IMR-90 (cell line): ENCODE measurements at regions not wholly inside any gene's neighbourhood (a gene's known extent, or its start where the extent isn't known, plus 50 kb on each side); places are given as distances from the start of the nearest gene placed in this dataset.

ENCODE experiments used
- BHLHE40 ChIP-seq: fragments of 150-350 bp; IDR thresholded peaks from 2 replicates; pipeline ENCODE4 v1.6.1; 2016; ENCODE audit warnings: mild to moderate bottlenecking, low read depth, low read length
- CEBPB ChIP-seq: IDR thresholded peaks from 2 replicates; pipeline ENCODE4 v1.6.1; 2012; ENCODE audit warnings: low read depth, low read length, improper control_type of control experiment
- CHD1 ChIP-seq: IDR thresholded peaks from 2 replicates; pipeline ENCODE4 v1.6.1; 2012; ENCODE audit warnings: low read depth, low read length, improper control_type of control experiment
- FOS ChIP-seq: fragments of 150-350 bp; IDR thresholded peaks from 2 replicates; pipeline ENCODE4 v1.6.1; 2016; ENCODE audit warnings: low read depth, low read length
- MXI1 ChIP-seq: IDR thresholded peaks from 2 replicates; pipeline ENCODE4 v1.6.1; 2012; ENCODE audit warnings: low read depth, mild to moderate bottlenecking, low read length, moderate library complexity, borderline replicate concordance
- NFE2L2 ChIP-seq: fragments of 150-350 bp; IDR thresholded peaks from 2 replicates; pipeline ENCODE4 v1.6.1; 2016; ENCODE audit warnings: low read depth, mild to moderate bottlenecking, low read length
- POLR2A ChIP-seq: IDR thresholded peaks from 2 replicates; pipeline ENCODE4 v1.6.1; 2012; ENCODE audit warnings: mild to moderate bottlenecking, low read depth, low read length
- RAD21 ChIP-seq: IDR thresholded peaks from 2 replicates; pipeline ENCODE4 v1.6.1; 2012; ENCODE audit warnings: low read length, improper control_type of control experiment
- RCOR1 ChIP-seq: IDR thresholded peaks from 2 replicates; pipeline ENCODE4 v1.6.1; 2012; ENCODE audit warnings: mild to moderate bottlenecking, low read length, improper control_type of control experiment; ENCODE audit not compliant: insufficient replicate concordance
- RFX5 ChIP-seq: IDR thresholded peaks from 2 replicates; pipeline ENCODE4 v1.8.0; 2012; ENCODE audit warnings: low read depth, mild to moderate bottlenecking, low read length, moderate library complexity
- TF ChIP-seq, protein P1 (sequence below): conservative IDR thresholded peaks from 2 replicates; pipeline ENCODE4 v1.5.1; 2012; ENCODE audit warnings: mild to moderate bottlenecking, low read depth, low read length, improper control_type of control experiment
- TF ChIP-seq, protein P2 (sequence below): fragments of 150-350 bp; IDR thresholded peaks from 2 replicates; pipeline ENCODE4 v1.6.1; 2017; ENCODE audit warnings: mild to moderate bottlenecking, antibody characterized with exemption, low read length, low read depth

DNA sequence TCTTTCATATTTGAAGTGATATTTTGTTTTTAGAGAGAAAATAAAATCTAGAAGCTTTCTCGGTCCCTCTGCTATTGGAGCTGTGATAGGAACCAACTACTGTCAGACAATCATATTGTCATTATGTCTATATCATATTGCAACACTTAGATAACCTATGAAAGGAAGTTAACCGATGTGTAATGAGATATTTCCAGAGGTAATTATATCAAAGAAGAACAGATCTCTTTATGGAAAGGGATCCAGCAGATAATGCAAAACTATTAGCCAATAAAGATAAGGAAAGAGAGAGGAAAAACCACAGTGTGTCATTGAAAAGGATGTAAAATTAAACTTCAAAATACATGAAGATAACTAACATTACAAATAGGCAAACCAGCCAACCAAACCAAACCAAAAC, 529.1 kb upstream of the CCDC54 start:
- no peak for TF ChIP-seq POLR2A
- TF ChIP-seq, protein P1, sequence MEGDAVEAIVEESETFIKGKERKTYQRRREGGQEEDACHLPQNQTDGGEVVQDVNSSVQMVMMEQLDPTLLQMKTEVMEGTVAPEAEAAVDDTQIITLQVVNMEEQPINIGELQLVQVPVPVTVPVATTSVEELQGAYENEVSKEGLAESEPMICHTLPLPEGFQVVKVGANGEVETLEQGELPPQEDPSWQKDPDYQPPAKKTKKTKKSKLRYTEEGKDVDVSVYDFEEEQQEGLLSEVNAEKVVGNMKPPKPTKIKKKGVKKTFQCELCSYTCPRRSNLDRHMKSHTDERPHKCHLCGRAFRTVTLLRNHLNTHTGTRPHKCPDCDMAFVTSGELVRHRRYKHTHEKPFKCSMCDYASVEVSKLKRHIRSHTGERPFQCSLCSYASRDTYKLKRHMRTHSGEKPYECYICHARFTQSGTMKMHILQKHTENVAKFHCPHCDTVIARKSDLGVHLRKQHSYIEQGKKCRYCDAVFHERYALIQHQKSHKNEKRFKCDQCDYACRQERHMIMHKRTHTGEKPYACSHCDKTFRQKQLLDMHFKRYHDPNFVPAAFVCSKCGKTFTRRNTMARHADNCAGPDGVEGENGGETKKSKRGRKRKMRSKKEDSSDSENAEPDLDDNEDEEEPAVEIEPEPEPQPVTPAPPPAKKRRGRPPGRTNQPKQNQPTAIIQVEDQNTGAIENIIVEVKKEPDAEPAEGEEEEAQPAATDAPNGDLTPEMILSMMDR = no peak
- no peak for TF ChIP-seq CEBPB
- TF ChIP-seq, protein P2, sequence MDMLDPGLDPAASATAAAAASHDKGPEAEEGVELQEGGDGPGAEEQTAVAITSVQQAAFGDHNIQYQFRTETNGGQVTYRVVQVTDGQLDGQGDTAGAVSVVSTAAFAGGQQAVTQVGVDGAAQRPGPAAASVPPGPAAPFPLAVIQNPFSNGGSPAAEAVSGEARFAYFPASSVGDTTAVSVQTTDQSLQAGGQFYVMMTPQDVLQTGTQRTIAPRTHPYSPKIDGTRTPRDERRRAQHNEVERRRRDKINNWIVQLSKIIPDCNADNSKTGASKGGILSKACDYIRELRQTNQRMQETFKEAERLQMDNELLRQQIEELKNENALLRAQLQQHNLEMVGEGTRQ = no peak
- TF ChIP-seq RFX5 = no peak
- no peak for TF ChIP-seq CHD1
- TF ChIP-seq RCOR1 = no peak
- TF ChIP-seq BHLHE40 = no peak
- TF ChIP-seq NFE2L2 = no peak
- TF ChIP-seq FOS = no peak
- TF ChIP-seq RAD21 = no peak
- TF ChIP-seq MXI1 = no peak
